Choroid plexus epithelial cell (primary cell): ENCODE measurements at regions not wholly inside any gene's neighbourhood (a gene's known extent, or its start where the extent isn't known, plus 50 kb on each side); places are given as distances from the start of the nearest gene placed in this dataset.

ENCODE experiments used
- DNase-seq: peaks from one replicate; pipeline ENCODE4 v3.0.0-alpha.2; 2010; ENCODE audit warnings: low read depth
- H3K4me3 ChIP-seq: 2 replicates; pipeline ENCODE4 v1.5.1; 2011; ENCODE audit warnings: low read depth, mild to moderate bottlenecking, control low read depth, low read length, moderate library complexity
- TF ChIP-seq, protein P1 (sequence below): conservative IDR thresholded peaks from 2 replicates; pipeline ENCODE4 v1.5.1; 2011; ENCODE audit warnings: low read depth, mild to moderate bottlenecking, control low read depth, inconsistent platforms, low read length, moderate library complexity

DNA sequence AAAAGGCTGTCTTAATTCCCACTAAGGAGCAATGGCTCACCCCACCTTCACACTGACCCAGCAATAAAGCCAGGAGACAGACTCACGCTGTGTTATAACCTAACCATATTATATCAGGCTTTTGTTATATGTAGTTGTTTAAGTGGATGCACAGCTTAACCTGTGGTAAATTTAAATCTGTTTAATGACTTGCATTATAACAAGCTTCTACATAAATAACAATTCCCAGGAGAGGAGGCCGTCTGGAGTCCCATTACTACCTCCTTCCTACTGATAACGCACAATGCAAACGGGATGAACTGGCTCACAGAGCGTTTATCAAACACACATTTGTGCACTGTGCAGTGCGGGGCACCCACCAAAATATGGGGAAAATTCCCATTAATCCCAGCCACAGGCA, 102.1 kb upstream of the MGMT start:
- TF ChIP-seq, protein P1, sequence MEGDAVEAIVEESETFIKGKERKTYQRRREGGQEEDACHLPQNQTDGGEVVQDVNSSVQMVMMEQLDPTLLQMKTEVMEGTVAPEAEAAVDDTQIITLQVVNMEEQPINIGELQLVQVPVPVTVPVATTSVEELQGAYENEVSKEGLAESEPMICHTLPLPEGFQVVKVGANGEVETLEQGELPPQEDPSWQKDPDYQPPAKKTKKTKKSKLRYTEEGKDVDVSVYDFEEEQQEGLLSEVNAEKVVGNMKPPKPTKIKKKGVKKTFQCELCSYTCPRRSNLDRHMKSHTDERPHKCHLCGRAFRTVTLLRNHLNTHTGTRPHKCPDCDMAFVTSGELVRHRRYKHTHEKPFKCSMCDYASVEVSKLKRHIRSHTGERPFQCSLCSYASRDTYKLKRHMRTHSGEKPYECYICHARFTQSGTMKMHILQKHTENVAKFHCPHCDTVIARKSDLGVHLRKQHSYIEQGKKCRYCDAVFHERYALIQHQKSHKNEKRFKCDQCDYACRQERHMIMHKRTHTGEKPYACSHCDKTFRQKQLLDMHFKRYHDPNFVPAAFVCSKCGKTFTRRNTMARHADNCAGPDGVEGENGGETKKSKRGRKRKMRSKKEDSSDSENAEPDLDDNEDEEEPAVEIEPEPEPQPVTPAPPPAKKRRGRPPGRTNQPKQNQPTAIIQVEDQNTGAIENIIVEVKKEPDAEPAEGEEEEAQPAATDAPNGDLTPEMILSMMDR, result no peak
- no peak overlapping the region for H3K4me3 ChIP-seq
- DNase-seq, result no peak

DNA sequence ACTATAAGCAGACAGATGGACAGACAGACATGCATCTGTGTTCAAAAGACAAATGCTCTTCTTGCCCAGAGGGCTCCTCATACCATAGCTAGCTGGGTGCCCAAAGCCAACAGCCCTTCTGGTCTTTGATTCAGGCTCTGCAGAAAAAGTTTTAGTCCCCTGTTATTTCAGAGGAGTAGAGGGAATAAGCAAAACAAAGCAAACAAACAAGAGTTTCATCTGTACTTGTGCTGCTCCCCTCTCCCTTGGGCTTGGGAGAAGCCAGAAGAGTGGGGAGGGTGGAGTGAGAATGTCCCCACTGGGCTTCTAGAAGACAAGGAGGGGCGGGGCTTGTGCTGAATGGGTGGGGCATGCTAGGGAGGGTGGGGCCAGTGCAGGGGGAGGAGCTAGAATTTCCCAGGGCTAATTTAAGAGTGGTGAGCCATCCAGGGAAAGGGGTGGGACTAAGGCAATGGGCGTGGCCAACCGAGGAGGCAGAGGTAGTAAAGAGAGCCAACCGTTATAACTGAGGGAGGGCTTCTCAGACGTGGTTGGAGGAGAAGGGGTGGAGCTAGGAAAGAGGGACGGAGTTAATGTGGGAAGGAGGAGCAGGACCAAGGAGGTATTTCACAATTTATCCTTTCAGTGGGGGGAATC, 101.2 kb upstream of the MGMT start:
- DNase-seq, result no peak
- TF ChIP-seq, protein P1, result no peak

DNA sequence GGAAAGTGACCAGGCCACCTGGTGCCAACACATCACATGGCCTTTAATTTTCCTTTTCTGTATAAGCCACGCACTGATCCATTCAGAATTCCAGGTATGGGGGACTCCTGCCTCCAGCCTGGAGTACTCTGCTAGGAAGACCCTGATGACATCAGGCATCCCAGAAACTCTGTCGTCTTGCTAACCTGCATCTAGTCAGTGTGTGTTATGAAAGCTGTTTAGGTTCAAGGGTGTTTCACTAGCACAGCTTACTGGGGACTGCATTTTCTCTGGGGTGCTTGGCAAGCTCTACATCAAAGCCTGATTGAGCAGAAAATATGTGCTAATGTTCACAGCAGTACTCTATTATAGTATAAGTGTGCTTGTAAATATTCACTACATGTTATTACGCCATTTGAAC, 100.6 kb upstream of the MGMT start:
- no peak overlapping the region for H3K4me3 ChIP-seq
- DNase-seq, result no peak
- TF ChIP-seq, protein P1, result no peak

More for the DNA sequence above, 101.2 kb upstream of the MGMT start:
- no peak overlapping the region for H3K4me3 ChIP-seq

DNA sequence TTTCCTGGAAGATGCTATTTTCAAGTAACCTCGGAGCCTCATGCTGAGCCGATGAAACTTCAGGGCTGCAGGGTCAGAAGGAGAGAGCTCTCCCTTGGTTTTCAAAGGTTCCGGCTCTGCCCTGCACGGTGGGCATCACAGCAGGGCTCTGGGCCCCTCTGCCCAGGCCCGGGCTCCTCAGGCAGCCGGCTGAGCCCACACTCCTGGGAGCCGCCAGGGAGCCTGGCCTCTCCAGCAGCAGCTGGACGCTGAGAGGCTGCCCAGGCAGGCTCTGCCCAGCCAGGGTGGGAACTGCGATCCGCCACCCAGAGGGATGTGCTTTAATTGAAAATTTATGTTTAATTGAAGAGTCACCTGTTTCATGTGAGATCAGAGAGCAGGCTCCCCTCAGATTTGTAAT, 97.5 kb upstream of the MGMT start:
- TF ChIP-seq, protein P1, result no peak
- DNase-seq, result no peak
- H3K4me3 ChIP-seq, result no peak overlapping the region

DNA sequence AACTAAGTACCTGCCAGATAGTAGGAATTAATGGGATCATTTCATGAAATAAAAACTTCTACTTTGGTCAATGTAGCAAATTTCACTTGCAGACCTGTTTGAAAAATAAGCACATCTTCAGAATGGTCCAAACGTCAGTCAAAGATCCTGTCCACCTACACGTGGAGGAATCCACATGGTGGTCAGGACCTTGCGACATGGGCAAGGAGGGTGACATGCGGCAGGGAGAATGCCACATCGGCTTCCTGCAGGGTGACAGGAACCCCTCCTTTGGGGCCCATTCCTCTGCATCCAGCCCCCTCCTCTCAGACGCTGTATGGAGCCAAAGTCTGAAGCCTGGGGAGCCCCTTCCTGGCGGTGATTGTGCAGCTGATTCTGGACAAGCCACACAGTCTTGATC, 95.5 kb upstream of the MGMT start:
- DNase-seq, result no peak
- TF ChIP-seq, protein P1, result no peak
- H3K4me3 ChIP-seq, result no peak overlapping the region

DNA sequence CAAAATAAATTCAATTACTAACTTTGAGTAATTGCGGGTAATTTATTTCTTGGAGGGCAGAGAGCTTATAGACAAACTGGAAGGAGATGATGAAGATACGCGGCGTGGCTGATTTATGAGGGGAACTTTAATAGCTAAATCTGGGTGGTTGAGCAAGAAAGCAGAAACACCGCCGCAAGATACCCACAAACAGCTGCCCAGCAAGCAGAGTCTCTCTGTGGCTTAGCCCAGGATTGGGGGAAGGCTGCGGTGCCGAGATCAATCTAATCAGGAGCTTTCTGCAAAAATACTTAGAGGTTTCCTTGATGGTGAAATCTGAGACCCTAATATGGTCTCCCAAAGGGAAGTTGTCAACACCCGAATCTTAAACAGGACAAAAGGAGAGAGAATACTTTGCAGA, 94.9 kb upstream of the MGMT start:
- no peak for DNase-seq
- no peak overlapping the region for H3K4me3 ChIP-seq
- TF ChIP-seq, protein P1, result no peak

DNA sequence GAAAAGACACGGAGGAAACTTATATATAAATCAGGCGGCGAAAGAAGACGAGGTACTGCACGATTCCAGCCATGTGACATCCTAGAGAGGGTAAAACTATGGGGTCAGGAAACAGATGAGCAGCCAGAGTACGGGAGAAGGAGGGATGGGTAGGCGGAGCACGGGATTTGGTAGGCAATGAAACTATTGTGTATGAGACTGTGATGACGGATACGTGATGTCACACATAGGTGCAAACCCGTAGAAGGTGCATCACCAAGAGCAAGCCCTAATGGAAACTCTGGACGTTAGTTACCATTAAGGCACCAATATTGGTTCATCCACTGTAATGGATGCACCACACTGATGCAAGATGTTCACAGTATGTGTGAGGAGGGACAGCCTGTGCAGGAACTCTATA, 93.8 kb upstream of the MGMT start:
- no peak for DNase-seq
- TF ChIP-seq, protein P1, result no peak
- no peak overlapping the region for H3K4me3 ChIP-seq
